ENCODE measurements at regions not wholly inside any gene's neighbourhood (a gene's known extent, or its start where the extent isn't known, plus 50 kb on each side); places are given as distances from the start of the nearest gene placed in this dataset.

GRCh38 chr4:165662341-165662740, 210.7 kb upstream of the TLL1 start:
- no peak for DNase-seq (ENCODE audit: low read depth, low spot score)

GRCh38 chr4:165663411-165663810, 209.6 kb upstream of the TLL1 start:
- no peak for TF ChIP-seq CTCF (IDR thresholded peaks at IDR 0.05; ENCODE audit: low read depth, low read length)
- POLR2A ChIA-PET = no interaction called here
- no peak overlapping the region for H3K4me3 ChIP-seq (ENCODE audit: low read depth, low read length)
- H3K9me3 ChIP-seq (ENCODE audit: control insufficient read depth, insufficient read depth, low read length) = no peaks in the 10 kb centered on the region
- no peak overlapping the region for H3K27ac ChIP-seq (ENCODE audit: low read depth, low read length)
- CTCF ChIA-PET = no interaction called here
- no peaks in the 10 kb centered on the region for H3K27me3 ChIP-seq (ENCODE audit: control insufficient read depth, insufficient read depth, low read length)
- no peak for DNase-seq (ENCODE audit: low read depth, low spot score)

More at GRCh38 chr4:165662341-165662740, 210.7 kb upstream of the TLL1 start:
- no peaks in the 10 kb centered on the region for H3K27me3 ChIP-seq (ENCODE audit: control insufficient read depth, insufficient read depth, low read length)
- POLR2A ChIA-PET = no interaction called here
- no peak for TF ChIP-seq CTCF (IDR thresholded peaks at IDR 0.05; ENCODE audit: low read depth, low read length)
- H3K27ac ChIP-seq (ENCODE audit: low read depth, low read length) = no peak overlapping the region
- no peak overlapping the region for H3K4me3 ChIP-seq (ENCODE audit: low read depth, low read length)
- CTCF ChIA-PET = no interaction called here
- H3K9me3 ChIP-seq (ENCODE audit: control insufficient read depth, insufficient read depth, low read length) = no peaks in the 10 kb centered on the region

GRCh38 chr4:165666836-165667235, 206.2 kb upstream of the TLL1 start:
- POLR2A ChIA-PET = no interaction called here
- H3K9me3 ChIP-seq (ENCODE audit: control insufficient read depth, insufficient read depth, low read length) = no peaks in the 10 kb centered on the region
- DNase-seq (ENCODE audit: low read depth, low spot score) = no peak
- H3K27ac ChIP-seq (ENCODE audit: low read depth, low read length) = no peak overlapping the region
- H3K27me3 ChIP-seq (ENCODE audit: control insufficient read depth, insufficient read depth, low read length) = no peaks in the 10 kb centered on the region
- CTCF ChIA-PET = no interaction called here
- no peak for TF ChIP-seq CTCF (IDR thresholded peaks at IDR 0.05; ENCODE audit: low read depth, low read length)
- H3K4me3 ChIP-seq (ENCODE audit: low read depth, low read length) = no peak overlapping the region

GRCh38 chr4:165667969-165668368, 205.1 kb upstream of the TLL1 start:
- no peak for DNase-seq (ENCODE audit: low read depth, low spot score)
- POLR2A ChIA-PET = no interaction called here
- CTCF ChIA-PET = no interaction called here

GRCh38 chr4:165668694-165669093, 204.3 kb upstream of the TLL1 start:
- no peak overlapping the region for H3K27ac ChIP-seq (ENCODE audit: low read depth, low read length)
- no peaks in the 10 kb centered on the region for H3K27me3 ChIP-seq (ENCODE audit: control insufficient read depth, insufficient read depth, low read length)
- ChIA-PET CTCF (no interaction called here), POLR2A (no interaction called here)
- TF ChIP-seq CTCF (IDR thresholded peaks at IDR 0.05; ENCODE audit: low read depth, low read length) = no peak
- H3K9me3 ChIP-seq (ENCODE audit: control insufficient read depth, insufficient read depth, low read length) = no peaks in the 10 kb centered on the region
- no peak for DNase-seq (ENCODE audit: low read depth, low spot score)
- H3K4me3 ChIP-seq (ENCODE audit: low read depth, low read length) = no peak overlapping the region

More at GRCh38 chr4:165667969-165668368, 205.1 kb upstream of the TLL1 start:
- no peaks in the 10 kb centered on the region for H3K27me3 ChIP-seq (ENCODE audit: control insufficient read depth, insufficient read depth, low read length)
- no peak overlapping the region for H3K4me3 ChIP-seq (ENCODE audit: low read depth, low read length)
- H3K9me3 ChIP-seq (ENCODE audit: control insufficient read depth, insufficient read depth, low read length) = no peaks in the 10 kb centered on the region
- TF ChIP-seq CTCF (IDR thresholded peaks at IDR 0.05; ENCODE audit: low read depth, low read length) = no peak
- no peak overlapping the region for H3K27ac ChIP-seq (ENCODE audit: low read depth, low read length)
